Activated T-cell treated with anti-CD3 and anti-CD28 coated beads for 1 hour (primary cell): ENCODE measurements at regions not wholly inside any gene's neighbourhood (a gene's known extent, or its start where the extent isn't known, plus 50 kb on each side); places are given as distances from the start of the nearest gene placed in this dataset.
"Not testable (repeated sequence)": the region's sequence is repeated elsewhere in the genome, so short reads cannot be mapped to it uniquely, and the experiment has no call there.

Experiments used
- DNase-seq: peaks from one replicate; pipeline ENCODE4 v3.0.0-alpha.2; 2020; ENCODE audit warnings: low read depth

DNA sequence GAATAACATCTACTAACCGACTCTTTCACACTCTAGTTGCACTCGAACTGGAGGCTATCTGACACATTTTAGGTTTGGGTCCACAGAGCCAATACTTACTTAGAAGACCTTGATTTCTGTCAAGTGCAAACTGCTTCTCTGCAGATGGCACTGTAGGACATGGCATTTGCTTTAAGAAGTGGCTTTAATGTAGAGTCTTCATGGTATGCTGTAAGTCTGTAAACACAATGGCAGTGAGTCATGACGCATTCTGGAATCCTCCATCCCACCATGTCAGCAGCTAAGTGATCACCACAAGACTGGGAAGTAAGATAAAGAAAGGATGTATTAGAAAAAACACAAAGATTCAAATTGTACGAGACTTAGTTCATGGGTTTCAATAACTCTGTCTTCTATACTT is 377.0 kb upstream of the NOX3 start:
- no peak for DNase-seq

- no peak for DNase-seq
Observed at GRCh38 chr6:155830531-155830930, 374.9 kb upstream of the NOX3 start.

DNA sequence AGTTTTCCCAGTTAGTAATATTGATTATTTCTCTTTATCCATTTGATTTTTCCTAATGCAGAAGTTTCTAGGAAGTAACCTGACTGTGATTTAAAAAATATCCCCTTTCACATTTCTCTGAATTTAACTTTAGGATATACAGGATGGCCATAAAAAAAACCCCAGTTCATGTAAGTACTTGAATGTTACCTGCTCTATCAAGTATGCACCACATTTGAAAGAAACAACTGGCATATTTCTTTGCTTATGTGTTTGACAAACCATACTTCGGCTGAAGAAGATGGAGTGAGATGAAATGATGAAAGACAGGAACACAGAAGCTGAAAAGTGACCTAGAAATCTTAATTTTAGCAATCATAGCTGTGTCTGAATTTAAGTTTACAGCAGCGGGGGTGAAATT is 374.0 kb upstream of the NOX3 start:
- DNase-seq = no peak

- DNase-seq = no peak
Observed at GRCh38 chr6:155828989-155829388, 373.4 kb upstream of the NOX3 start.

- no peak for DNase-seq
Observed at GRCh38 chr6:155818698-155819097, 363.1 kb upstream of the NOX3 start.

DNA sequence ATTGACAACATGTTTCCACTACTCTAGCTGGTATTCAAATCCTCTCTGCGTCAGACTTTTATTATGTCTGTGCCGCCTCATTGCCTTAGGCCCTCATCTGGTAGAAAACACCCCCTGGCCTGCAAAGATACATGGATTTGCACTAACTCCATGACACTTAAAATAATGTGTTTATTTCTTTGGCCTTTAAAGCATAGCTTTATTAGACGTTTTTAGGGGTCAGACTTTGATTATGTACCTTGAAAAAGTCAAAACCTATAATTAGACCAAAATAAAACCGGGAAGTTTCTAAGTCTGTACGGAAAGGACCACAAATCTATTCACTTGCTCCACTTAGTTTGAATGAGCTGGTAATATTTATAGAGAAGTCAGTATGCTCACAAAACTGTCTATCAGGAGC is 357.9 kb upstream of the NOX3 start:
- no peak for DNase-seq

GRCh38 chr6:155807243-155807642 is 351.6 kb upstream of the NOX3 start:
- no peak for DNase-seq

GRCh38 chr6:155801046-155801445 is 345.4 kb upstream of the NOX3 start:
- no peak for DNase-seq

DNA sequence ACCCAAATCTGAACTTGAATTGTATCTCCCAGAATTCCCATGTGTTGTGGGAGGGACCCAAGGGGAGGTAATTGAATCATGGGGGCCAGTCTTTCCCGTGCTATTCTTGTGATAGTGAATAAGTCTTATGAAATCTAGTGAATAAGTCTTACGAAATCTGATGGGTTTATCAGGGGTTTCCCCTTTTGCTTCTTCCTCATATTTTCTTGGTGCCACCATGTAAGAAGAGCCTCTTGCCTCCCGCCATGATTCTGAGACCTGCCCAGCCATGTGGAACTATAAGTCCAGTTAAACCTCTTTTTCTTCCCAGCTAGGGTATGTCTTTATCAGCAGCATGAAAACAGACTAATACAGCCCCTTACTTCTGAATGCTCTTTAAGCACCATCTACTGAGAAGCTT is 343.2 kb upstream of the NOX3 start:
- DNase-seq = not testable (repeated sequence)

- DNase-seq = no peak
Observed at GRCh38 chr6:155795173-155795796, 339.6 kb upstream of the NOX3 start.

DNA sequence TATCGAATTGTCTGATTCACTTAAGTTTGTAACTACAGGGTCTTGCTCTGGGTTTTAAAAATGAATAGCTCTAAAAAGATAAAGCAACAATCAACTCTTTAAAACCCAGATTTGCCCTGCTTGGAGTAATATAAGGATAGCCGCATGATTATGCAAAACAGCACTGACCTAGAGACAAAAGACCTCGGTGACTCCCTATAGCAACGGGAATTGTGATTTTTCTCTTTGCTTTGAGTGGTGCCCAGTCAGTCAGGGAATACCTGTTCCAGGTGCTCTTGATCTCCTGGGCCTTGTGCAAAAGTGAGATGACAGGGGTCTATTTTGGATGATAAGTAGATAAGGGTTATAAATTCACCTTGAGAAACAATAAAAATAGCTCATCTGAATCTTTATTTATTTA is 336.3 kb upstream of the NOX3 start:
- DNase-seq = no peak

GRCh38 chr6:155791186-155791585 is 335.5 kb upstream of the NOX3 start:
- DNase-seq = no peak

- no peak for DNase-seq
Observed at GRCh38 chr6:155787168-155787567, 331.5 kb upstream of the NOX3 start.

GRCh38 chr6:155786528-155786927 is 330.9 kb upstream of the NOX3 start:
- DNase-seq = no peak

DNA sequence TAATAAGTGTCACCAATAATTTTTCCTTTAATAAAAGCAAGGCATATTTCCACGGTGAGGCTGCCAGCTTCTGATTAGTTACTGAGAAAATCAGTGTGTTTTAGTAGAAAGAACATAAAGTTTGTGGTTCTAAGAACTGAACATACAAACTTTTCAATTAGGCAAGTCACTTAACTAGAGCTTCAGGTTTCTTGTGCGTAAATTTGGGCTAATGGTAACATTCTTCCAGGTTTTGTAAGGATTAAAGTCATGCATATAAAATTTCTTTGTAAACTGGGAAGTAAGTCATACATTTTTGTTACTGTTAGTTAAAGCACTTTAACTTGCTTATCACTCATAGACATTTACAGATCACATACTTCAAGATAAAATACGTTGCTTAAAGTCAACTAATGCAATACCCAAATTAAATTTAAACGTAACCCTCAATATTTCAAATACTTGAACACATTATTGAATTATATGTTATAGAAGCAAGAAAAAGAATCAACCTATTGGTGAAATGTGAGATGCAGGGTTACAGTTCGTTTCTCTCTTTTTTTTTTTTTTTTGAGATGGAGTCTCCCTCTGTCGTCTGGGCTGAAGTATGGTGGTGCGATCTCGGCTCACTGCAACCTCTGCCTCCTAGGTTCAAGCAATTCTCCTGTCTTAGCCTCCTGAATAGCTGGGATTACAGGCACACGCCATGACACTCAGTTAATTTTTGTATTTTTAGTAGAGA is 327.3 kb upstream of the NOX3 start:
- no peak for DNase-seq

- no peak for DNase-seq
Observed at GRCh38 chr6:155782320-155782731, 326.7 kb upstream of the NOX3 start.

GRCh38 chr6:155779456-155779855 is 323.8 kb upstream of the NOX3 start:
- no peak for DNase-seq

DNA sequence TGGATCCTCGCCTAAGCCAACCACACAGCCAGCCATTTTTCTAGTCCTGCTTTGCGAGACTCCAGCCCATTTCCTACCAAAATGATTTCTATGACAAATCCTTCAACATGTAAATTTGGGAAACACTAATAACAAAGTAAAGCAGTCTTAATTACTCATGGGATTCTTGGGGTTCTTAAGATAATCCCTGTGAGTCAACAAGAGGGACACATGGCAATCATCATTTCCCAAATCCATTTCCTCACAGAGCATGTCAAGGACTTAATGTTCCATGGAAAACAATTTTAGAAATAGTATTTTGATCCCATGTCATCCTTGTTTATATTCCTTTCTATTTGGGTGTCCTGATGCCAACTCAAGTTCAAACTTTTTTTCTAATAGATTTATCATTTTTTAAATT is 322.7 kb upstream of the NOX3 start:
- DNase-seq = no peak

DNA sequence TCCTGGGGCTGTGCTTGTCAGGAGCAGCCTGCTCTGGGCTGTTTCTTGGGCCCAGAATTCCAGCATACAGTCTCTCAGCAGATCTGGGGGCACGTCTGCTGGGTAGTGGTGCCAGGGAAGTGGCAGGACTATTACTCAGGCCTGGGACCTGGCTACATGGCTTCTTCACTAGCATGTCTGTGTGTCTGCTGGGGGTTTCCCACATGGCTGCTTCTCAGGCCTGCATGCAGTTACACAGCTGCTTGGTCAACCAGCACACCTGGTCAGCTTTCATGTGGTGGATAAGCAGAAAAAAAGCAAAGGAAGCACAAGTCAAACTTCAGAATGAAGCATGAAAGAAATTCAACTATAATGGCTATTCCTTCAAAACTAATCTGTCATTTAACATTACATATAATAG is 316.2 kb upstream of the NOX3 start:
- no peak for DNase-seq

DNA sequence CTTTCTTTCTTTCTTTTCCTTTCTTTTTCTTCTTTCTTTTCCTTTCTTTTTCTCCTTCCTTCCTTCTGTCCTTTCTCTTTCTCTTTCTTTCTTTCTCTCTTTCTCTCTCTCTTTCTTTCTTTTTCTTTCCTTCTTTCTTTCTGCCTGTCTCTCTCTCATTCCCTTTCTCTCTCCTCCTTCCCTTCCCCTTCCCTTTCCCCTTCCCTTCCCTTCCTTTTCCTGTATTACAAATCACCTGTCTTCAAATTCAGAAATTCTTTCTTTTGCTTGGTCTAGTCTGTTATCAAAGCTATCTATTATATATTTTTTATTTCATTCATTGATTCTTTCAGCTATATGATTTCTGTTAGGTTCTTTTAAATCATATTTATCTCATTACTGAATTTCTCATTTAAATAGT is 315.2 kb upstream of the NOX3 start:
- DNase-seq = no peak

- DNase-seq = no peak
Observed at GRCh38 chr6:155770313-155770712, 314.7 kb upstream of the NOX3 start.

GRCh38 chr6:155765275-155766194 is 309.9 kb upstream of the NOX3 start:
- DNase-seq = no peak

DNA sequence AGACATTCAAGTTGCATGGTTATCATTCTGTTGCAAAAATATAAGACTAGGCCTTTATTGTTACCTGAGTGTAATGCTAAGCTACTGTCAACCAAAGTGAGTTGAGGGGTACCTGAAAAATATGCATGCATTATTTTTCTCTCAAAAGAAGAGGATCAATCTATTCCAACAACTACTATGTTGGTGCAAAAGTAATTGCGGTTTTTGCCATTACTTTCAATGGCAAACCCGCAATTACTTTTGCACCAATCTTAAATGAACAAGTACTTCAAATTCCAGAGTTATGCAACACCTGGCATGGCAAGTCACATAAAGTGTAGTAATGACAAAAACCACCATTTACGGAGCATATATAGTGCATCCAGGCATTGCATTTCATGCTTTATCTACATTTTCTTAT is 307.0 kb upstream of the NOX3 start:
- DNase-seq = no peak
